Body of pancreas (tissue), 4 donors: ENCODE measurements at regions not wholly inside any gene's neighbourhood (a gene's known extent, or its start where the extent isn't known, plus 50 kb on each side); places are given as distances from the start of the nearest gene placed in this dataset.

Experiments used
- POLR2A ChIP-seq, 3 donors: fragments of 450-650 bp; IDR thresholded peaks; one replicate each; pipeline ENCODE4 v1.6.1; 2016; ENCODE audit warnings: antibody characterized with exemption in 3 of 3, mild to moderate bottlenecking in 2 of 3
- TF ChIP-seq, protein P1 (sequence below), 7 experiments: fragments of 450-650 bp in 4 of 7; fragments of 200-600 bp in 3 of 7; sonication (generic) in 3 of 7; IDR thresholded peaks; one replicate each; pipeline ENCODE4 v1.5.1; 2016 to 2019; ENCODE audit warnings: antibody characterized with exemption in 7 of 7

GRCh38 chr9:25029743-25030142 lies 484.0 kb upstream of the IZUMO3 start:
- TF ChIP-seq, protein P1, sequence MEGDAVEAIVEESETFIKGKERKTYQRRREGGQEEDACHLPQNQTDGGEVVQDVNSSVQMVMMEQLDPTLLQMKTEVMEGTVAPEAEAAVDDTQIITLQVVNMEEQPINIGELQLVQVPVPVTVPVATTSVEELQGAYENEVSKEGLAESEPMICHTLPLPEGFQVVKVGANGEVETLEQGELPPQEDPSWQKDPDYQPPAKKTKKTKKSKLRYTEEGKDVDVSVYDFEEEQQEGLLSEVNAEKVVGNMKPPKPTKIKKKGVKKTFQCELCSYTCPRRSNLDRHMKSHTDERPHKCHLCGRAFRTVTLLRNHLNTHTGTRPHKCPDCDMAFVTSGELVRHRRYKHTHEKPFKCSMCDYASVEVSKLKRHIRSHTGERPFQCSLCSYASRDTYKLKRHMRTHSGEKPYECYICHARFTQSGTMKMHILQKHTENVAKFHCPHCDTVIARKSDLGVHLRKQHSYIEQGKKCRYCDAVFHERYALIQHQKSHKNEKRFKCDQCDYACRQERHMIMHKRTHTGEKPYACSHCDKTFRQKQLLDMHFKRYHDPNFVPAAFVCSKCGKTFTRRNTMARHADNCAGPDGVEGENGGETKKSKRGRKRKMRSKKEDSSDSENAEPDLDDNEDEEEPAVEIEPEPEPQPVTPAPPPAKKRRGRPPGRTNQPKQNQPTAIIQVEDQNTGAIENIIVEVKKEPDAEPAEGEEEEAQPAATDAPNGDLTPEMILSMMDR (IDR thresholded peaks at IDR 0.05), result no peak
- TF ChIP-seq POLR2A (IDR thresholded peaks at IDR 0.05), result no peak
